SK-N-SH (cell line): ENCODE measurements at regions not wholly inside any gene's neighbourhood (a gene's known extent, or its start where the extent isn't known, plus 50 kb on each side); places are given as distances from the start of the nearest gene placed in this dataset.

ENCODE experiments used
- CTCF ChIA-PET: fragments of 300-600, 350-600 bp; formaldehyde crosslinking; extraction: SDS; loops from one replicate; lab custom pipeline; 2021; lab: Yijun Ruan, JAX
- POLR2A ChIA-PET: fragments of 350-600 bp; sonication (Branson Sonifier 250); formaldehyde crosslinking; extraction: SDS; loops from one replicate; lab custom pipeline; 2020; ENCODE audit warnings: antibody characterized with exemption, inconsistent platforms; lab: Yijun Ruan, JAX
- DNase-seq: peaks from one replicate; pipeline ENCODE4 v3.0.0; 2012
- H2AFZ ChIP-seq: fragments of 200-600 bp; sonication (generic); 2 replicates; pipeline ENCODE4 v1.8.1; 2016; ENCODE audit warnings: antibody characterized with exemption, mild to moderate bottlenecking, low read depth
- H3F3A ChIP-seq: fragments of 200-600 bp; sonication (generic); replicated peaks from 2 replicates; pipeline ENCODE3; 2016; ENCODE audit warnings: antibody characterized with exemption, mild to moderate bottlenecking; ENCODE audit not compliant: insufficient read depth
- H3K27ac ChIP-seq, 2 experiments: fragments of 200-500 bp in 1 of 2; fragments of 200-600 bp in 1 of 2; sonication (Bioruptor generic) in 1 of 2; sonication (generic), shearing (Covaris generic) in 1 of 2; 2 replicates each; pipeline versions ENCODE4 v1.5.1 to v1.6.1; 2014 to 2016; ENCODE audit warnings: low read depth in 2 of 2, inconsistent platforms in 1 of 2, low read length in 1 of 2, mild to moderate bottlenecking in 1 of 2, mixed read lengths in 1 of 2
- H3K27me3 ChIP-seq: fragments of 200-600 bp; sonication (generic), shearing (Covaris generic); 2 replicates; pipeline ENCODE4 v1.6.1; 2016; ENCODE audit warnings: mixed run types; ENCODE audit not compliant: insufficient read depth
- H3K36me3 ChIP-seq, 2 experiments: fragments of 200-500 bp in 1 of 2; fragments of 200-600 bp in 1 of 2; sonication (Bioruptor generic) in 1 of 2; sonication (generic) in 1 of 2; replicated peaks in 1 of 2; 2 replicates each; pipeline versions ENCODE3 to v1.5.1; 2014 to 2016; ENCODE audit warnings: low read length in 1 of 2, mild to moderate bottlenecking in 1 of 2; ENCODE audit not compliant: insufficient read depth in 2 of 2, control insufficient read depth in 1 of 2
- H3K4me1 ChIP-seq, 2 experiments: fragments of 200-500 bp in 1 of 2; fragments of 200-600 bp in 1 of 2; sonication (Bioruptor generic) in 1 of 2; sonication (generic), shearing (Covaris generic) in 1 of 2; 2 replicates each; pipeline versions ENCODE4 v1.5.1 to v1.6.1; 2014 to 2016; ENCODE audit warnings: low read depth in 1 of 2, low read length in 1 of 2, mixed run types in 1 of 2; ENCODE audit not compliant: insufficient read depth in 2 of 2, control insufficient read depth in 1 of 2
- H3K4me2 ChIP-seq: fragments of 200-600 bp; sonication (generic), shearing (Covaris generic); 2 replicates; pipeline ENCODE4 v1.6.1; 2017; ENCODE audit warnings: mixed run types
- H3K4me3 ChIP-seq, 2 experiments: fragments of 200-500 bp in 1 of 2; fragments of 200-600 bp in 1 of 2; sonication (Bioruptor generic) in 1 of 2; sonication (generic), shearing (Covaris generic) in 1 of 2; 2 replicates each; pipeline versions ENCODE4 v1.5.1 to v1.8.1; 2014 to 2016; ENCODE audit warnings: low read depth in 2 of 2, inconsistent platforms in 1 of 2, low read length in 1 of 2, mild to moderate bottlenecking in 1 of 2, mixed read lengths in 1 of 2, moderate library complexity in 1 of 2
- H3K79me2 ChIP-seq: fragments of 200-600 bp; sonication (generic); 2 replicates; pipeline ENCODE4 v1.8.1; 2017; ENCODE audit warnings: mild to moderate bottlenecking; ENCODE audit not compliant: insufficient read depth
- H3K9ac ChIP-seq: fragments of 200-600 bp; sonication (generic); 2 replicates; pipeline ENCODE4 v1.6.1; 2017; ENCODE audit warnings: mixed run types
- H3K9me2 ChIP-seq: fragments of 200-600 bp; sonication (generic); 2 replicates; pipeline ENCODE4 v1.6.1; 2017; ENCODE audit warnings: mixed run types
- H3K9me3 ChIP-seq: fragments of 200-600 bp; sonication (generic); 2 replicates; pipeline ENCODE4 v1.6.1; 2017; ENCODE audit warnings: mixed run types, mild to moderate bottlenecking, moderate library complexity
- H4K20me1 ChIP-seq: fragments of 200-600 bp; sonication (generic); 2 replicates; pipeline ENCODE4 v1.6.1; 2017; ENCODE audit warnings: mild to moderate bottlenecking, mixed run types; ENCODE audit not compliant: insufficient read depth
- ELF1 ChIP-seq: IDR thresholded peaks from 2 replicates; pipeline ENCODE4 v1.4.0; 2012
- EZH2phosphoT487 ChIP-seq: fragments of 200-600 bp; sonication (generic); IDR thresholded peaks from 2 replicates; pipeline ENCODE4 v1.6.1; 2017; ENCODE audit warnings: low read depth, mixed run types, mild to moderate bottlenecking, antibody characterized with exemption, moderate library complexity, borderline replicate concordance
- FOSL2 ChIP-seq: IDR thresholded peaks from 2 replicates; pipeline ENCODE4 v1.4.0; 2012; ENCODE audit warnings: low read depth, mild to moderate bottlenecking, moderate library complexity, borderline replicate concordance
- GABPA ChIP-seq: IDR thresholded peaks from 2 replicates; pipeline ENCODE4 v1.4.0; 2012; ENCODE audit warnings: low read depth, mild to moderate bottlenecking
- GATA2 ChIP-seq: sonication (generic); formaldehyde crosslinking; IDR thresholded peaks from 2 replicates; pipeline ENCODE4 v1.5.0; 2020; ENCODE audit warnings: mild to moderate bottlenecking, missing genetic modification reagents
- MEF2A ChIP-seq: IDR thresholded peaks from 2 replicates; pipeline ENCODE4 v1.4.0; 2012; ENCODE audit warnings: low read depth, borderline replicate concordance
- NFIC ChIP-seq: IDR thresholded peaks from 2 replicates; pipeline ENCODE4 v1.4.0; 2012; ENCODE audit warnings: borderline replicate concordance
- POLR2AphosphoS5 ChIP-seq: IDR thresholded peaks from 2 replicates; pipeline ENCODE4 v1.6.1; 2012; ENCODE audit warnings: low read depth, low read length
- RAD21 ChIP-seq: IDR thresholded peaks from 2 replicates; pipeline ENCODE4 v1.6.1; 2012; ENCODE audit warnings: mild to moderate bottlenecking, low read length
- RCOR1 ChIP-seq: fragments of 150-350 bp; IDR thresholded peaks from 2 replicates; pipeline ENCODE4 v1.6.1; 2017; ENCODE audit warnings: antibody characterized with exemption, low read length
- RFX5 ChIP-seq: IDR thresholded peaks from 2 replicates; pipeline ENCODE4 v1.6.1; 2012; ENCODE audit warnings: mild to moderate bottlenecking, improper control_type of control experiment, low read length
- TAF1 ChIP-seq: IDR thresholded peaks from 2 replicates; pipeline ENCODE4 v1.6.1; 2012; ENCODE audit warnings: low read depth, mild to moderate bottlenecking, low read length, moderate library complexity, borderline replicate concordance
- TEAD4 ChIP-seq: IDR thresholded peaks from 2 replicates; pipeline ENCODE4 v1.4.0; 2012; ENCODE audit warnings: mild to moderate bottlenecking, borderline replicate concordance; ENCODE audit not compliant: insufficient read depth
- WGBS: methylation state at CpG from one replicate; pipeline ENCODE4 v1.1.6; 2017; ENCODE audit warnings: low lambda C conversion rate; 5-methylcytosine and 5-hydroxymethylcytosine counted together
- TF ChIP-seq, protein P1 (sequence below): fragments of 200-600 bp; sonication (generic); IDR thresholded peaks from 2 replicates; pipeline ENCODE4 v1.6.1; 2017; ENCODE audit warnings: antibody characterized with exemption, mild to moderate bottlenecking, moderate library complexity
- TF ChIP-seq, protein P2 (sequence below): IDR thresholded peaks from 2 replicates; pipeline ENCODE4 v1.4.0; 2012; ENCODE audit warnings: low read depth, borderline replicate concordance
- TF ChIP-seq, protein P3 (sequence below): IDR thresholded peaks from 2 replicates; pipeline ENCODE4 v1.4.0; 2012; ENCODE audit warnings: low read depth, borderline replicate concordance
- TF ChIP-seq, protein P4 (sequence below): IDR thresholded peaks from 2 replicates; pipeline ENCODE4 v1.6.1; 2012; ENCODE audit warnings: mild to moderate bottlenecking, low read depth, low read length, moderate library complexity
- TF ChIP-seq, protein P5 (sequence below): fragments of 150-350 bp; IDR thresholded peaks from 2 replicates; pipeline ENCODE4 v1.6.1; 2016; ENCODE audit warnings: mild to moderate bottlenecking, low read depth, low read length
- TF ChIP-seq, protein P6 (sequence below): IDR thresholded peaks from 2 replicates; pipeline ENCODE4; 2012
- TF ChIP-seq, protein P7 (sequence below): fragments of 150-350 bp; IDR thresholded peaks from 2 replicates; pipeline ENCODE4 v1.6.1; 2017; ENCODE audit warnings: antibody characterized with exemption, low read length, low read depth, borderline replicate concordance

DNA sequence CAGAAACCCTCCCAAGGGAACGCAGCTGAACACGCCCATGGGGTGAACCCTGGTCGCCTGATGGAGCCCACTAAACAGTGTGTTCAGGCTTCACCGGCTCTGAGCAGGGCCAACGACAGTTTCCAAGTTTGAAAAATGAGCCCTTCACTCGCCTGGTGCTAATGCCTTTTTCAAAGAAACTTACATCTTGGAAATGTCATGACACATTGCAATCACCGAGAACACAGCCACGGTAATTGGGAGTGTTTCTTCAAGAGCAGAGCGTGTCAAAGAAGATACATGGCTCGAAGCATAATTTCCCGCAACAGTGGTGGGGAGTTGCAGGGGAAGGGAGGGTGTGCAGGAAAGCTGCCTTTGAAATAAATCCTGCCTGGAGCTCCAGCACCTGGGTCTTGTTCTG, 463.2 kb downstream of the TMEM114 start:
- Histone ChIP-seq H3K9me2 (no peaks in the 10 kb centered on the region), H2AFZ (no peak overlapping the region), H3F3A (no peaks in the 10 kb centered on the region), H4K20me1 (no peaks in the 10 kb centered on the region), H3K27me3 (no peaks in the 10 kb centered on the region), H3K9me3 (no peaks in the 10 kb centered on the region), H3K9ac (no peak overlapping the region), H3K4me3 (no peak overlapping the region), H3K36me3 (no peaks in the 10 kb centered on the region), H3K4me1 (no peaks in the 10 kb centered on the region), H3K27ac (no peak overlapping the region), H3K4me2 (no peak overlapping the region), H3K79me2 (no peaks in the 10 kb centered on the region)
- WGBS = 36% methylated on average over 11 of the region's 11 CpGs
- TF ChIP-seq RFX5 (no peak), NFIC (no peak), ELF1 (no peak), RAD21 (no peak), POLR2AphosphoS5 (no peak), FOSL2 (no peak), MEF2A (no peak), TEAD4 (no peak), RCOR1 (no peak), EZH2phosphoT487 (no peak), GATA2 (no peak), GABPA (no peak), TAF1 (no peak)
- TF ChIP-seq, protein P1, sequence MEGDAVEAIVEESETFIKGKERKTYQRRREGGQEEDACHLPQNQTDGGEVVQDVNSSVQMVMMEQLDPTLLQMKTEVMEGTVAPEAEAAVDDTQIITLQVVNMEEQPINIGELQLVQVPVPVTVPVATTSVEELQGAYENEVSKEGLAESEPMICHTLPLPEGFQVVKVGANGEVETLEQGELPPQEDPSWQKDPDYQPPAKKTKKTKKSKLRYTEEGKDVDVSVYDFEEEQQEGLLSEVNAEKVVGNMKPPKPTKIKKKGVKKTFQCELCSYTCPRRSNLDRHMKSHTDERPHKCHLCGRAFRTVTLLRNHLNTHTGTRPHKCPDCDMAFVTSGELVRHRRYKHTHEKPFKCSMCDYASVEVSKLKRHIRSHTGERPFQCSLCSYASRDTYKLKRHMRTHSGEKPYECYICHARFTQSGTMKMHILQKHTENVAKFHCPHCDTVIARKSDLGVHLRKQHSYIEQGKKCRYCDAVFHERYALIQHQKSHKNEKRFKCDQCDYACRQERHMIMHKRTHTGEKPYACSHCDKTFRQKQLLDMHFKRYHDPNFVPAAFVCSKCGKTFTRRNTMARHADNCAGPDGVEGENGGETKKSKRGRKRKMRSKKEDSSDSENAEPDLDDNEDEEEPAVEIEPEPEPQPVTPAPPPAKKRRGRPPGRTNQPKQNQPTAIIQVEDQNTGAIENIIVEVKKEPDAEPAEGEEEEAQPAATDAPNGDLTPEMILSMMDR = no peak
- TF ChIP-seq, protein P2, sequence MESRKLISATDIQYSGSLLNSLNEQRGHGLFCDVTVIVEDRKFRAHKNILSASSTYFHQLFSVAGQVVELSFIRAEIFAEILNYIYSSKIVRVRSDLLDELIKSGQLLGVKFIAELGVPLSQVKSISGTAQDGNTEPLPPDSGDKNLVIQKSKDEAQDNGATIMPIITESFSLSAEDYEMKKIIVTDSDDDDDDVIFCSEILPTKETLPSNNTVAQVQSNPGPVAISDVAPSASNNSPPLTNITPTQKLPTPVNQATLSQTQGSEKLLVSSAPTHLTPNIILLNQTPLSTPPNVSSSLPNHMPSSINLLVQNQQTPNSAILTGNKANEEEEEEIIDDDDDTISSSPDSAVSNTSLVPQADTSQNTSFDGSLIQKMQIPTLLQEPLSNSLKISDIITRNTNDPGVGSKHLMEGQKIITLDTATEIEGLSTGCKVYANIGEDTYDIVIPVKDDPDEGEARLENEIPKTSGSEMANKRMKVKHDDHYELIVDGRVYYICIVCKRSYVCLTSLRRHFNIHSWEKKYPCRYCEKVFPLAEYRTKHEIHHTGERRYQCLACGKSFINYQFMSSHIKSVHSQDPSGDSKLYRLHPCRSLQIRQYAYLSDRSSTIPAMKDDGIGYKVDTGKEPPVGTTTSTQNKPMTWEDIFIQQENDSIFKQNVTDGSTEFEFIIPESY = no peak
- TF ChIP-seq, protein P3, sequence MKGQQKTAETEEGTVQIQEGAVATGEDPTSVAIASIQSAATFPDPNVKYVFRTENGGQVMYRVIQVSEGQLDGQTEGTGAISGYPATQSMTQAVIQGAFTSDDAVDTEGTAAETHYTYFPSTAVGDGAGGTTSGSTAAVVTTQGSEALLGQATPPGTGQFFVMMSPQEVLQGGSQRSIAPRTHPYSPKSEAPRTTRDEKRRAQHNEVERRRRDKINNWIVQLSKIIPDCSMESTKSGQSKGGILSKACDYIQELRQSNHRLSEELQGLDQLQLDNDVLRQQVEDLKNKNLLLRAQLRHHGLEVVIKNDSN = no peak
- TF ChIP-seq, protein P4, sequence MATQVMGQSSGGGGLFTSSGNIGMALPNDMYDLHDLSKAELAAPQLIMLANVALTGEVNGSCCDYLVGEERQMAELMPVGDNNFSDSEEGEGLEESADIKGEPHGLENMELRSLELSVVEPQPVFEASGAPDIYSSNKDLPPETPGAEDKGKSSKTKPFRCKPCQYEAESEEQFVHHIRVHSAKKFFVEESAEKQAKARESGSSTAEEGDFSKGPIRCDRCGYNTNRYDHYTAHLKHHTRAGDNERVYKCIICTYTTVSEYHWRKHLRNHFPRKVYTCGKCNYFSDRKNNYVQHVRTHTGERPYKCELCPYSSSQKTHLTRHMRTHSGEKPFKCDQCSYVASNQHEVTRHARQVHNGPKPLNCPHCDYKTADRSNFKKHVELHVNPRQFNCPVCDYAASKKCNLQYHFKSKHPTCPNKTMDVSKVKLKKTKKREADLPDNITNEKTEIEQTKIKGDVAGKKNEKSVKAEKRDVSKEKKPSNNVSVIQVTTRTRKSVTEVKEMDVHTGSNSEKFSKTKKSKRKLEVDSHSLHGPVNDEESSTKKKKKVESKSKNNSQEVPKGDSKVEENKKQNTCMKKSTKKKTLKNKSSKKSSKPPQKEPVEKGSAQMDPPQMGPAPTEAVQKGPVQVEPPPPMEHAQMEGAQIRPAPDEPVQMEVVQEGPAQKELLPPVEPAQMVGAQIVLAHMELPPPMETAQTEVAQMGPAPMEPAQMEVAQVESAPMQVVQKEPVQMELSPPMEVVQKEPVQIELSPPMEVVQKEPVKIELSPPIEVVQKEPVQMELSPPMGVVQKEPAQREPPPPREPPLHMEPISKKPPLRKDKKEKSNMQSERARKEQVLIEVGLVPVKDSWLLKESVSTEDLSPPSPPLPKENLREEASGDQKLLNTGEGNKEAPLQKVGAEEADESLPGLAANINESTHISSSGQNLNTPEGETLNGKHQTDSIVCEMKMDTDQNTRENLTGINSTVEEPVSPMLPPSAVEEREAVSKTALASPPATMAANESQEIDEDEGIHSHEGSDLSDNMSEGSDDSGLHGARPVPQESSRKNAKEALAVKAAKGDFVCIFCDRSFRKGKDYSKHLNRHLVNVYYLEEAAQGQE = no peak
- TF ChIP-seq, protein P5, sequence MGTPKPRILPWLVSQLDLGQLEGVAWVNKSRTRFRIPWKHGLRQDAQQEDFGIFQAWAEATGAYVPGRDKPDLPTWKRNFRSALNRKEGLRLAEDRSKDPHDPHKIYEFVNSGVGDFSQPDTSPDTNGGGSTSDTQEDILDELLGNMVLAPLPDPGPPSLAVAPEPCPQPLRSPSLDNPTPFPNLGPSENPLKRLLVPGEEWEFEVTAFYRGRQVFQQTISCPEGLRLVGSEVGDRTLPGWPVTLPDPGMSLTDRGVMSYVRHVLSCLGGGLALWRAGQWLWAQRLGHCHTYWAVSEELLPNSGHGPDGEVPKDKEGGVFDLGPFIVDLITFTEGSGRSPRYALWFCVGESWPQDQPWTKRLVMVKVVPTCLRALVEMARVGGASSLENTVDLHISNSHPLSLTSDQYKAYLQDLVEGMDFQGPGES = no peak
- TF ChIP-seq, protein P6, sequence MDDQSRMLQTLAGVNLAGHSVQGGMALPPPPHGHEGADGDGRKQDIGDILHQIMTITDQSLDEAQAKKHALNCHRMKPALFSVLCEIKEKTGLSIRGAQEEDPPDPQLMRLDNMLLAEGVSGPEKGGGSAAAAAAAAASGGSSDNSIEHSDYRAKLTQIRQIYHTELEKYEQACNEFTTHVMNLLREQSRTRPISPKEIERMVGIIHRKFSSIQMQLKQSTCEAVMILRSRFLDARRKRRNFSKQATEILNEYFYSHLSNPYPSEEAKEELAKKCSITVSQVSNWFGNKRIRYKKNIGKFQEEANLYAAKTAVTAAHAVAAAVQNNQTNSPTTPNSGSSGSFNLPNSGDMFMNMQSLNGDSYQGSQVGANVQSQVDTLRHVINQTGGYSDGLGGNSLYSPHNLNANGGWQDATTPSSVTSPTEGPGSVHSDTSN = no peak
- TF ChIP-seq, protein P7, sequence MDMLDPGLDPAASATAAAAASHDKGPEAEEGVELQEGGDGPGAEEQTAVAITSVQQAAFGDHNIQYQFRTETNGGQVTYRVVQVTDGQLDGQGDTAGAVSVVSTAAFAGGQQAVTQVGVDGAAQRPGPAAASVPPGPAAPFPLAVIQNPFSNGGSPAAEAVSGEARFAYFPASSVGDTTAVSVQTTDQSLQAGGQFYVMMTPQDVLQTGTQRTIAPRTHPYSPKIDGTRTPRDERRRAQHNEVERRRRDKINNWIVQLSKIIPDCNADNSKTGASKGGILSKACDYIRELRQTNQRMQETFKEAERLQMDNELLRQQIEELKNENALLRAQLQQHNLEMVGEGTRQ = no peak
- no peak for DNase-seq
- CTCF ChIA-PET = no interaction called here
- POLR2A ChIA-PET = no interaction called here
